HG02885 (cell line): ENCODE measurements at regions not wholly inside any gene's neighbourhood (a gene's known extent, or its start where the extent isn't known, plus 50 kb on each side); places are given as distances from the start of the nearest gene placed in this dataset.
A peak's percentile ranks its signal among the peaks of the same experiment; 100 is the strongest.
"Not testable (repeated sequence)": the region's sequence is repeated elsewhere in the genome, so short reads cannot be mapped to it uniquely, and the experiment has no call there.

Experiments
- ATAC-seq: cut with Tn5 transposase; IDR thresholded peaks from one replicate; pipeline ENCODE4 v1.9.1; 2021; ENCODE audit warnings: mild to moderate bottlenecking; ENCODE audit not compliant: unreplicated experiment, poor library complexity

GRCh38 chr5:143898916-143899591 is 87.1 kb downstream of the HMHB1 start:
- no peak for ATAC-seq

GRCh38 chr5:143908959-143909358 is 97.0 kb downstream of the HMHB1 start:
- ATAC-seq, result no peak

GRCh38 chr5:143913008-143913752 is 101.2 kb downstream of the HMHB1 start:
- ATAC-seq, result no peak

GRCh38 chr5:143914756-143915155 is 102.8 kb downstream of the HMHB1 start:
- no peak for ATAC-seq

GRCh38 chr5:143916451-143916850 is 104.5 kb downstream of the HMHB1 start:
- no peak for ATAC-seq

GRCh38 chr5:143918961-143919360 is 107.0 kb downstream of the HMHB1 start:
- ATAC-seq, result no peak

- no peak for ATAC-seq
Observed at GRCh38 chr5:143920772-143921171, 108.8 kb downstream of the HMHB1 start.

GRCh38 chr5:143921525-143922311 is 109.8 kb downstream of the HMHB1 start:
- no peak for ATAC-seq

GRCh38 chr5:143922718-143923117 is 110.8 kb downstream of the HMHB1 start:
- no peak for ATAC-seq

- peak; percentile 86 for ATAC-seq
Observed at GRCh38 chr5:143923634-143924266, 111.8 kb downstream of the HMHB1 start.

GRCh38 chr5:143924311-143924978 is 112.5 kb downstream of the HMHB1 start:
- no peak for ATAC-seq

GRCh38 chr5:143924979-143925325 is 113.0 kb downstream of the HMHB1 start:
- ATAC-seq, result not testable (repeated sequence)

- ATAC-seq, result no peak
Observed at GRCh38 chr5:143929486-143929885, 117.5 kb downstream of the HMHB1 start.

GRCh38 chr5:143930561-143930960 is 118.6 kb downstream of the HMHB1 start:
- ATAC-seq, result no peak

- ATAC-seq, result no peak
Observed at GRCh38 chr5:143931476-143931875, 119.5 kb downstream of the HMHB1 start.

GRCh38 chr5:143931986-143932385 is 120.0 kb downstream of the HMHB1 start:
- no peak for ATAC-seq

GRCh38 chr5:143932584-143932983 is 120.6 kb downstream of the HMHB1 start:
- no peak for ATAC-seq

- ATAC-seq, result no peak
Observed at GRCh38 chr5:143933451-143933850, 121.5 kb downstream of the HMHB1 start.

- ATAC-seq, result no peak
Observed at GRCh38 chr5:143934821-143935220, 122.9 kb downstream of the HMHB1 start.

GRCh38 chr5:143938230-143938629 is 126.3 kb downstream of the HMHB1 start:
- ATAC-seq, result no peak
